SH-SY5Y (cell line): ENCODE measurements at regions not wholly inside any gene's neighbourhood (a gene's known extent, or its start where the extent isn't known, plus 50 kb on each side); places are given as distances from the start of the nearest gene placed in this dataset.

Source experiments
- GATA2 ChIP-seq: IDR thresholded peaks from 2 replicates; pipeline ENCODE4 v1.6.1; 2011; ENCODE audit warnings: mild to moderate bottlenecking, low read depth, low read length
- GATA3 ChIP-seq: IDR thresholded peaks from 2 replicates; pipeline ENCODE4 v1.6.1; 2011; ENCODE audit warnings: low read depth, mild to moderate bottlenecking, low read length, moderate library complexity

GRCh38 chr2:78925258-78925657 is 100.2 kb upstream of the REG3G start:
- TF ChIP-seq GATA2 (no peak), GATA3 (no peak)
